ENCODE measurements at regions not wholly inside any gene's neighbourhood (a gene's known extent, or its start where the extent isn't known, plus 50 kb on each side); places are given as distances from the start of the nearest gene placed in this dataset.
A peak's percentile ranks its signal among the peaks of the same experiment; 100 is the strongest.

- ChIA-PET POLR2A (ENCODE audit: low non-redundant PET) (no interaction called here), CTCF (no interaction called here)
- H3K27ac ChIP-seq, result peak overlapping the region; percentile 83
- TF ChIP-seq, protein P1, sequence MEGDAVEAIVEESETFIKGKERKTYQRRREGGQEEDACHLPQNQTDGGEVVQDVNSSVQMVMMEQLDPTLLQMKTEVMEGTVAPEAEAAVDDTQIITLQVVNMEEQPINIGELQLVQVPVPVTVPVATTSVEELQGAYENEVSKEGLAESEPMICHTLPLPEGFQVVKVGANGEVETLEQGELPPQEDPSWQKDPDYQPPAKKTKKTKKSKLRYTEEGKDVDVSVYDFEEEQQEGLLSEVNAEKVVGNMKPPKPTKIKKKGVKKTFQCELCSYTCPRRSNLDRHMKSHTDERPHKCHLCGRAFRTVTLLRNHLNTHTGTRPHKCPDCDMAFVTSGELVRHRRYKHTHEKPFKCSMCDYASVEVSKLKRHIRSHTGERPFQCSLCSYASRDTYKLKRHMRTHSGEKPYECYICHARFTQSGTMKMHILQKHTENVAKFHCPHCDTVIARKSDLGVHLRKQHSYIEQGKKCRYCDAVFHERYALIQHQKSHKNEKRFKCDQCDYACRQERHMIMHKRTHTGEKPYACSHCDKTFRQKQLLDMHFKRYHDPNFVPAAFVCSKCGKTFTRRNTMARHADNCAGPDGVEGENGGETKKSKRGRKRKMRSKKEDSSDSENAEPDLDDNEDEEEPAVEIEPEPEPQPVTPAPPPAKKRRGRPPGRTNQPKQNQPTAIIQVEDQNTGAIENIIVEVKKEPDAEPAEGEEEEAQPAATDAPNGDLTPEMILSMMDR (conservative IDR thresholded peaks at IDR 0.05; ENCODE audit: low read depth), result no peak
- DNase-seq (ENCODE audit: low spot score), result no peak
Observed at GRCh38 chr2:234411793-234412192, 85.1 kb downstream of the ARL4C start.

DNA sequence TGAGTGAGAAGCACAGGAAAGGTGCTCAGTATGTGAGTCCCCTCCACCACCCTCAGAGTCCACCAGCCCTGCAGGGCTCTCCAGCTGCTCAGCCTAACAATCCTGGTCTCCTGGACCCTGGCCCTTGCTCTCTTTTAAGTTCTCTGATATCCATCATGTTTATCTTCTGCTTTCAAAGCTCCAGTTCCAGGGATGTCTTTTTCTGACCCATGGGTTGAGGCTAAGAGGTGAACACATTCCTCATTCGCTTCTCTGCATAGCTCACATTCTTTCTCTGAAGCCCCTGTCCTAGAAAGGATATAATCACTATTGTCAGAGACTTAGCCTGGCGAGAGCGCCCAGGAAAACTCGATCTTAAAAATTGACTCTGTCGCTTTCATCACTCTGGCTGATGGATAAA, 86.4 kb downstream of the ARL4C start:
- H3K27ac ChIP-seq, result no peak overlapping the region
- TF ChIP-seq, protein P1 (conservative IDR thresholded peaks at IDR 0.05; ENCODE audit: low read depth), result no peak
- DNase-seq (ENCODE audit: low spot score), result no peak
- ChIA-PET POLR2A (ENCODE audit: low non-redundant PET) (interaction anchor here (0.5 kb wide), 1 partner anchor 658 kb away, joined by 3 read pairs; no protein-coding TSS in a partner anchor), CTCF (interaction anchor here (0.6 kb wide), 1 partner anchor 990 kb away, joined by 3 read pairs; no protein-coding TSS in a partner anchor)

- H3K27ac ChIP-seq, result no peak overlapping the region
- TF ChIP-seq, protein P1 (conservative IDR thresholded peaks at IDR 0.05; ENCODE audit: low read depth), result no peak
- no peak for DNase-seq (ENCODE audit: low spot score)
- ChIA-PET CTCF (no interaction called here), POLR2A (ENCODE audit: low non-redundant PET) (no interaction called here)
Observed at GRCh38 chr2:234409590-234409989, 87.3 kb downstream of the ARL4C start.

- ChIA-PET POLR2A (ENCODE audit: low non-redundant PET) (no interaction called here), CTCF (interaction anchor here (0.6 to 1.1 kb wide), 4 partner anchors 70 to 507 kb away, joined by 3 read pairs; no protein-coding TSS in a partner anchor)
- no peak for DNase-seq (ENCODE audit: low spot score)
- TF ChIP-seq, protein P1 (conservative IDR thresholded peaks at IDR 0.05; ENCODE audit: low read depth), result no peak
- H3K27ac ChIP-seq, result no peak overlapping the region
Observed at GRCh38 chr2:234406085-234406484, 90.8 kb downstream of the ARL4C start.

- TF ChIP-seq, protein P1 (conservative IDR thresholded peaks at IDR 0.05; ENCODE audit: low read depth), result no peak
- DNase-seq (ENCODE audit: low spot score), result no peak
- ChIA-PET CTCF (interaction anchor here (1.1 kb wide), 1 partner anchor 93 kb away, joined by 3 read pairs; no protein-coding TSS in a partner anchor), POLR2A (ENCODE audit: low non-redundant PET) (no interaction called here)
- no peak overlapping the region for H3K27ac ChIP-seq
Observed at GRCh38 chr2:234405462-234405861, 91.4 kb downstream of the ARL4C start.

DNA sequence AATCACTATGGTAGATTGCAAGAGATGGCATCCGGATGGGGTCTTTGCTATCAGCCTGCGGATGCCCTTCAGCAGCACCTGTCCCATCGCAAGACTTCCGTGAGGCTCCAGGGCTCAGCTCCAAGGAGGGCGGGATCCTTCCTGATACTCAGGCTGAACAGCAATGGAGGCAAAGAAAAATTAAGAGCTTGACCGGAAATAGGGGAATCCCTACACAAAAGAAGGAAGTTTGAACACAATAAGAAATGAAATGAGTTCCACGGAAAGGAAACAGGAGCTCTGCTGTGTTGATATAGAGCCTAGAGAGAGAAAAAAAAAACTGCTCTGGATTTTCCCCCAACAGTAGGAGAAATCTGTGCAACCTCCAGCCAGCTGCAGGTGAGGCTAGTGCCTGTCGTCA, 91.9 kb downstream of the ARL4C start:
- POLR2A ChIA-PET (ENCODE audit: low non-redundant PET), result no interaction called here
- CTCF ChIA-PET, result interaction anchor here (1.1 kb wide), 1 partner anchor 94 kb away, joined by 3 read pairs; no protein-coding TSS in a partner anchor

More for the DNA sequence above, 91.9 kb downstream of the ARL4C start:
- no peak for DNase-seq (ENCODE audit: low spot score)
- TF ChIP-seq, protein P1 (conservative IDR thresholded peaks at IDR 0.05; ENCODE audit: low read depth), result no peak
- no peak overlapping the region for H3K27ac ChIP-seq
